ENCODE measurements at regions not wholly inside any gene's neighbourhood (a gene's known extent, or its start where the extent isn't known, plus 50 kb on each side); places are given as distances from the start of the nearest gene placed in this dataset.

DNA sequence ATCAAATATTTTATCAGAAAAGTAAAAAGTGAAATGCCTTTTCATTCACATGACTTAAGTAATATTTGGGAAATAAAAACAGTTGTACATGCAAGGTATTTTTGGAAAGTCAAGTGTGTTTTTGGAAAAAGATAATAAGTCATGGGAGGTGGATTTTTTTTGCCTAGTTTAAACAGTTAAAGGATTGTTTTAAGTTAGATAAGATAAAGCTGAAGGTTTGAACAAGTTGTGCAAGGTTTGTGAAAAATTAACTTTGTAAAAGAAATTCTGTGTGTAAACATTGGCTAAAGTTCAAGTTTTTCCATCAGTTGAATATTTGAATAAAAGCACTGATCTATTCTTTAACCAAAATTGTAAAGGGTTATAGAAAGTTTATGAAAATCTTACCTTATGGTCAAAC is 207.9 kb upstream of the RGPD4 start:
- TF ChIP-seq, protein P1, sequence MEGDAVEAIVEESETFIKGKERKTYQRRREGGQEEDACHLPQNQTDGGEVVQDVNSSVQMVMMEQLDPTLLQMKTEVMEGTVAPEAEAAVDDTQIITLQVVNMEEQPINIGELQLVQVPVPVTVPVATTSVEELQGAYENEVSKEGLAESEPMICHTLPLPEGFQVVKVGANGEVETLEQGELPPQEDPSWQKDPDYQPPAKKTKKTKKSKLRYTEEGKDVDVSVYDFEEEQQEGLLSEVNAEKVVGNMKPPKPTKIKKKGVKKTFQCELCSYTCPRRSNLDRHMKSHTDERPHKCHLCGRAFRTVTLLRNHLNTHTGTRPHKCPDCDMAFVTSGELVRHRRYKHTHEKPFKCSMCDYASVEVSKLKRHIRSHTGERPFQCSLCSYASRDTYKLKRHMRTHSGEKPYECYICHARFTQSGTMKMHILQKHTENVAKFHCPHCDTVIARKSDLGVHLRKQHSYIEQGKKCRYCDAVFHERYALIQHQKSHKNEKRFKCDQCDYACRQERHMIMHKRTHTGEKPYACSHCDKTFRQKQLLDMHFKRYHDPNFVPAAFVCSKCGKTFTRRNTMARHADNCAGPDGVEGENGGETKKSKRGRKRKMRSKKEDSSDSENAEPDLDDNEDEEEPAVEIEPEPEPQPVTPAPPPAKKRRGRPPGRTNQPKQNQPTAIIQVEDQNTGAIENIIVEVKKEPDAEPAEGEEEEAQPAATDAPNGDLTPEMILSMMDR (IDR thresholded peaks at IDR 0.05; ENCODE audit: low read depth, low read length, poor library complexity, severe bottlenecking) = no peak
- no peak for TF ChIP-seq EZH2phosphoT487 (IDR thresholded peaks at IDR 0.05; ENCODE audit: borderline replicate concordance, low read length)
